Gastrocnemius medialis (tissue), 4 donors: ENCODE measurements at regions not wholly inside any gene's neighbourhood (a gene's known extent, or its start where the extent isn't known, plus 50 kb on each side); places are given as distances from the start of the nearest gene placed in this dataset.

Experiments
- CTCF ChIP-seq, 5 experiments: fragments of 450-650 bp in 3 of 5; fragments of 200-600 bp in 2 of 5; sonication (generic) in 2 of 5; IDR thresholded peaks in 4 of 5; conservative IDR thresholded peaks in 1 of 5; 1 replicate in 4 of 5; 2 replicates in 1 of 5; pipeline ENCODE4 v1.5.1; 2016 to 2019; ENCODE audit warnings: antibody characterized with exemption in 5 of 5, mild to moderate bottlenecking in 3 of 5, moderate library complexity in 3 of 5
- POLR2A ChIP-seq, 2 donors: fragments of 450-650 bp; IDR thresholded peaks; one replicate each; pipeline ENCODE4 v1.6.1; 2017; ENCODE audit warnings: antibody characterized with exemption in 2 of 2, mild to moderate bottlenecking in 2 of 2, moderate library complexity in 2 of 2

DNA sequence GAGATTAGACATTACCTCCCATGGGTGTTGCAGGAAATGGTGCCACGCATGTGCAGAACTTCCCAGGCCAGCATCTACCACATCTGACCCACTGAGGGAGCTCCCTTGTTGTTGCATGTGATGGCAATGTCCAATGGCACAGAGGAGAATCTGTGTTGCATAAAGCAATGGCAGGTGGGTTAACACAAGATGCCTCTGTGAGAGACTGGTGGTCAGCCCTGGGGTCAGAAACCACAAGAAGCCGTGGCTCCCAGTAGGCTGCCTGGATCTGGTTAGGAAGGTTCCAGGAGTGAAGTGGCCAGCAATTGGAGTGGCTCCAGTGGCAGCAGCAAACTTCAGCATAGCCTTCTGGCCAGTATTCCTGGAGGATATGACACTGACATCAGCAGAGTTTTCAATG lies 65.9 kb upstream of the HMGA2 start:
- no peak for TF ChIP-seq CTCF (IDR thresholded peaks at IDR 0.05 in 4 of 5, conservative IDR thresholded peaks at IDR 0.05 in 1 of 5)
- TF ChIP-seq POLR2A (IDR thresholded peaks at IDR 0.05), result no peak
